MM.1S (cell line): ENCODE measurements at regions not wholly inside any gene's neighbourhood (a gene's known extent, or its start where the extent isn't known, plus 50 kb on each side); places are given as distances from the start of the nearest gene placed in this dataset.

Experiments used
- CTCF ChIP-seq: fragments of 300-600 bp; sonication (generic); IDR thresholded peaks from 2 replicates; pipeline ENCODE4 v1.5.1; 2016; ENCODE audit warnings: antibody characterized with exemption, low read length, mixed read lengths
- EZH2phosphoT487 ChIP-seq: fragments of 300-600 bp; sonication (generic); IDR thresholded peaks from 2 replicates; pipeline ENCODE4 v1.6.1; 2018; ENCODE audit warnings: antibody characterized with exemption, low read length

DNA sequence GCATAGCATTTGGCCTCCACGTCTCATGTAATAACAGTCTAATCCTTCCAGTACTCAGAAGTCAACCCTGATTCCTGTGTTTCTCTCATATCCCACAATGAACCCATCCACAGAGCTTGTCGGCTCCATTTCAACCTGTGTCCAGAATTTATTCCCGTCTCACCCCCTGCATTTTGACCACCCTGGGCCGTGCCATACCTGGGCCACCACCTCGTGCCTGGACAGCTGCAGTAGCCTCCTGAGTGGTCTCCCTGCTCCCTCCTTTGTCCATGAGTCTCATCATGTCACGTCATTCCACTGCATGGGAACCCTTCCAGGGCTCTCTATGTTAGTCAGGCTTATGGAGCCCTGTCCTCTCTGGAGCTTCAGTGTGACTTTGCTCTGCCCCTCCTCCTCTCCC, 670.6 kb downstream of the PTPRU start:
- no peak for TF ChIP-seq CTCF
- no peak for TF ChIP-seq EZH2phosphoT487
